ENCODE measurements at regions not wholly inside any gene's neighbourhood (a gene's known extent, or its start where the extent isn't known, plus 50 kb on each side); places are given as distances from the start of the nearest gene placed in this dataset.
A peak's percentile ranks its signal among the peaks of the same experiment; 100 is the strongest.

- no peak overlapping the region for H2AFZ ChIP-seq (ENCODE audit: low read length)
- no peak overlapping the region for H3K4me3 ChIP-seq (replicated peaks in 1 of 4; ENCODE audit: control extremely low read depth in 1 of 4, insufficient read depth in 1 of 4, low read depth in 3 of 4, low read length in 4 of 4)
- H4K20me1 ChIP-seq (ENCODE audit: control insufficient read depth, extremely low read depth, insufficient read depth, low read length): no peaks in the 10 kb centered on the region
- no peak for TF ChIP-seq EZH2 (IDR thresholded peaks at IDR 0.05; ENCODE audit: low read length, missing control alignments)
- no peak for TF ChIP-seq CTCF (conservative IDR thresholded peaks at IDR 0.05 in 1 of 2, IDR thresholded peaks at IDR 0.05 in 1 of 2; ENCODE audit: low read depth in 1 of 2, low read length in 2 of 2)
- H3K4me1 ChIP-seq (ENCODE audit: control insufficient read depth, extremely low read depth, insufficient read depth, low read length): no peaks in the 10 kb centered on the region
- DNase-seq (ENCODE audit: low read depth in 2 of 2): peak; percentile 35 to 71
- no peak overlapping the region for H3K4me2 ChIP-seq (ENCODE audit: extremely low read depth, insufficient read depth, low read length)
- H3K9ac ChIP-seq (ENCODE audit: insufficient read depth, low read length): no peak overlapping the region
- H3K79me2 ChIP-seq (ENCODE audit: control insufficient read depth, insufficient read depth, low read length): no peaks in the 10 kb centered on the region
- no peaks in the 10 kb centered on the region for H3K9me3 ChIP-seq (ENCODE audit: control insufficient read depth, insufficient read depth, low read depth, low read length)
- H3K27me3 ChIP-seq (ENCODE audit: control insufficient read depth, insufficient read depth, low read length): no peaks in the 10 kb centered on the region
- H3K27ac ChIP-seq (ENCODE audit: insufficient read depth, low read length): no peak overlapping the region
- no peaks in the 10 kb centered on the region for H3K36me3 ChIP-seq (ENCODE audit: control insufficient read depth, insufficient read depth, low read length)
Measured at GRCh38 chr13:74886502-74886901, 595.5 kb downstream of the TBC1D4 start.

- Histone ChIP-seq H3K9ac (ENCODE audit: insufficient read depth, low read length) (no peak overlapping the region), H2AFZ (ENCODE audit: low read length) (no peak overlapping the region), H3K27me3 (ENCODE audit: control insufficient read depth, insufficient read depth, low read length) (no peaks in the 10 kb centered on the region), H3K4me3 (replicated peaks in 1 of 4; ENCODE audit: control extremely low read depth in 1 of 4, insufficient read depth in 1 of 4, low read depth in 3 of 4, low read length in 4 of 4) (no peak overlapping the region), H3K4me2 (ENCODE audit: extremely low read depth, insufficient read depth, low read length) (no peak overlapping the region), H3K79me2 (ENCODE audit: control insufficient read depth, insufficient read depth, low read length) (no peaks in the 10 kb centered on the region), H3K36me3 (ENCODE audit: control insufficient read depth, insufficient read depth, low read length) (no peaks in the 10 kb centered on the region), H3K27ac (ENCODE audit: insufficient read depth, low read length) (no peak overlapping the region), H3K9me3 (ENCODE audit: control insufficient read depth, insufficient read depth, low read depth, low read length) (no peaks in the 10 kb centered on the region), H4K20me1 (ENCODE audit: control insufficient read depth, extremely low read depth, insufficient read depth, low read length) (no peaks in the 10 kb centered on the region), H3K4me1 (ENCODE audit: control insufficient read depth, extremely low read depth, insufficient read depth, low read length) (no peaks in the 10 kb centered on the region)
- peak in 1 of 2 donors; percentile 23 for DNase-seq (ENCODE audit: low read depth in 2 of 2)
- TF ChIP-seq CTCF (conservative IDR thresholded peaks at IDR 0.05 in 1 of 2, IDR thresholded peaks at IDR 0.05 in 1 of 2; ENCODE audit: low read depth in 1 of 2, low read length in 2 of 2) (no peak), EZH2 (IDR thresholded peaks at IDR 0.05; ENCODE audit: low read length, missing control alignments) (no peak)
Measured at GRCh38 chr13:74883834-74884233, 598.1 kb downstream of the TBC1D4 start.

- Histone ChIP-seq H3K4me2 (ENCODE audit: extremely low read depth, insufficient read depth, low read length) (no peak overlapping the region), H2AFZ (ENCODE audit: low read length) (no peak overlapping the region), H3K79me2 (ENCODE audit: control insufficient read depth, insufficient read depth, low read length) (no peaks in the 10 kb centered on the region), H3K4me1 (ENCODE audit: control insufficient read depth, extremely low read depth, insufficient read depth, low read length) (no peaks in the 10 kb centered on the region), H3K27me3 (ENCODE audit: control insufficient read depth, insufficient read depth, low read length) (no peaks in the 10 kb centered on the region), H4K20me1 (ENCODE audit: control insufficient read depth, extremely low read depth, insufficient read depth, low read length) (no peaks in the 10 kb centered on the region), H3K9me3 (ENCODE audit: control insufficient read depth, insufficient read depth, low read depth, low read length) (no peaks in the 10 kb centered on the region), H3K4me3 (replicated peaks in 1 of 4; ENCODE audit: control extremely low read depth in 1 of 4, insufficient read depth in 1 of 4, low read depth in 3 of 4, low read length in 4 of 4) (no peak overlapping the region), H3K27ac (ENCODE audit: insufficient read depth, low read length) (no peak overlapping the region), H3K9ac (ENCODE audit: insufficient read depth, low read length) (no peak overlapping the region), H3K36me3 (ENCODE audit: control insufficient read depth, insufficient read depth, low read length) (no peaks in the 10 kb centered on the region)
- DNase-seq (ENCODE audit: low read depth in 2 of 2): no peak
- TF ChIP-seq CTCF (conservative IDR thresholded peaks at IDR 0.05 in 1 of 2, IDR thresholded peaks at IDR 0.05 in 1 of 2; ENCODE audit: low read depth in 1 of 2, low read length in 2 of 2) (no peak), EZH2 (IDR thresholded peaks at IDR 0.05; ENCODE audit: low read length, missing control alignments) (no peak)
Measured at GRCh38 chr13:74871369-74872070, 610.4 kb downstream of the TBC1D4 start.

Data from fibroblast of lung (primary cell).